K562 (cell line): ENCODE measurements at regions not wholly inside any gene's neighbourhood (a gene's known extent, or its start where the extent isn't known, plus 50 kb on each side); places are given as distances from the start of the nearest gene placed in this dataset.

Experiments
- ATAC-seq: fragments of 200-7000 bp; cut with Tn5 transposase; 3 replicates; pipeline ENCODE4 v1.9.1; 2020; ENCODE audit warnings: moderate library complexity
- BruUV-seq: library from RNA; stranded (reverse); fragments of 400-500 nt; replicated peaks from 2 replicates; lab custom pipeline; 2021; lab: Mats Ljungman, UMichigan
- CTCF ChIA-PET: fragments of 300-600 bp; formaldehyde crosslinking; extraction: SDS; loops from one replicate; lab custom pipeline; 2021; ENCODE audit warnings: low intra/inter-chr PET ratio; lab: Yijun Ruan, JAX
- POLR2A ChIA-PET: fragments of 300-600, 350-650 bp; sonication (Branson Sonifier 250); formaldehyde crosslinking; extraction: SDS; loops from one replicate; lab custom pipeline; 2021; ENCODE audit warnings: antibody characterized with exemption, inconsistent platforms; lab: Yijun Ruan, JAX
- DNase-seq, 4 experiments: peaks; one replicate each; pipeline versions ENCODE4 v3.0.0 to v3.0.0-alpha.2; 2011 to 2018; ENCODE audit warnings: low spot score in 3 of 4, mixed read lengths in 3 of 4; ENCODE audit errors: extremely low read depth in 1 of 4
- FAIRE-seq: peaks from 2 replicates; lab custom pipeline; 2011; peaks lifted over from hg19 to GRCh38; lab: Jason Lieb, UNC
- H2AFZ ChIP-seq: 2 replicates; pipeline ENCODE4 v1.6.0; 2011; ENCODE audit warnings: low read depth, low read length, control low read depth, inconsistent platforms
- H3K27ac ChIP-seq: fragments of 200-600 bp; 3 replicates; pipeline ENCODE4 v1.8.0; 2011; ENCODE audit warnings: low read depth, mild to moderate bottlenecking, control low read depth, inconsistent platforms, low read length, moderate library complexity, mixed read lengths; ENCODE audit errors: extremely low read depth
- H3K27me3 ChIP-seq, 2 experiments: fragments of 300-600 bp in 1 of 2; 2 replicates in 1 of 2; 3 replicates in 1 of 2; pipeline versions ENCODE4 v1.6.0 to v1.8.0; 2011; ENCODE audit warnings: inconsistent platforms in 2 of 2, low read length in 2 of 2, mild to moderate bottlenecking in 1 of 2, mixed read lengths in 1 of 2, moderate library complexity in 1 of 2; ENCODE audit not compliant: control insufficient read depth in 2 of 2, insufficient read depth in 2 of 2
- H3K36me3 ChIP-seq: fragments of 300-600 bp; 3 replicates; pipeline ENCODE4 v1.8.0; 2011; ENCODE audit warnings: mild to moderate bottlenecking, low read length, inconsistent platforms; ENCODE audit not compliant: control insufficient read depth, insufficient read depth
- H3K4me1 ChIP-seq, 2 experiments: fragments of 200-600 bp in 1 of 2; replicated peaks in 1 of 2; 2 replicates in 1 of 2; 3 replicates in 1 of 2; pipeline versions ENCODE4 v1.5.1 to v1.8.0; 2011; ENCODE audit warnings: inconsistent platforms in 2 of 2, low read length in 2 of 2, mild to moderate bottlenecking in 1 of 2, mixed read lengths in 1 of 2, moderate library complexity in 1 of 2; ENCODE audit not compliant: control insufficient read depth in 2 of 2, insufficient read depth in 2 of 2
- H3K4me2 ChIP-seq: 2 replicates; pipeline ENCODE4 v1.6.1; 2011; ENCODE audit warnings: low read length, control low read depth, inconsistent platforms, mixed read lengths; ENCODE audit not compliant: insufficient read depth
- H3K4me3 ChIP-seq: fragments of 200-600 bp; sonication (generic), shearing (Covaris generic); 2 replicates; pipeline ENCODE4 v1.5.1; 2016; ENCODE audit warnings: control low read depth, inconsistent platforms
- H3K79me2 ChIP-seq: fragments of 200-600 bp; 3 replicates; pipeline ENCODE4 v1.8.0; 2011; ENCODE audit warnings: low read length, inconsistent platforms; ENCODE audit not compliant: control insufficient read depth, insufficient read depth
- H3K9ac ChIP-seq, 2 experiments: 2 replicates each; pipeline versions ENCODE4 v1.6.0 to v1.6.1; 2011; ENCODE audit warnings: low read depth in 2 of 2, low read length in 2 of 2, control low read depth in 1 of 2, inconsistent platforms in 1 of 2, mild to moderate bottlenecking in 1 of 2, mixed read lengths in 1 of 2; ENCODE audit not compliant: insufficient read depth in 1 of 2
- H3K9me1 ChIP-seq: one replicate; pipeline ENCODE4 v1.6.0; 2011; ENCODE audit warnings: inconsistent platforms, mild to moderate bottlenecking, low read length, moderate library complexity; ENCODE audit not compliant: control insufficient read depth, insufficient read depth
- H3K9me3 ChIP-seq: replicated peaks from 2 replicates; pipeline ENCODE4 v1.5.1; 2011; ENCODE audit warnings: low read depth, low read length, inconsistent platforms; ENCODE audit not compliant: control insufficient read depth, insufficient read depth
- H4K20me1 ChIP-seq: replicated peaks from 2 replicates; pipeline ENCODE4 v1.6.1; 2011; ENCODE audit warnings: low read length, inconsistent platforms, mixed read lengths; ENCODE audit not compliant: control insufficient read depth, insufficient read depth
- ARID1B ChIP-seq: fragments of 450-650 bp; IDR thresholded peaks from 2 replicates; pipeline ENCODE4 v1.6.1; 2016; ENCODE audit warnings: antibody characterized with exemption, mild to moderate bottlenecking, inconsistent platforms
- BMI1 ChIP-seq: fragments of 150-350 bp; IDR thresholded peaks from 2 replicates; pipeline ENCODE4 v1.6.1; 2014; ENCODE audit warnings: low read length
- HNRNPLL ChIP-seq: fragments of 200-400 bp; formaldehyde crosslinking; IDR thresholded peaks from 2 replicates; pipeline ENCODE4 v1.6.1; 2017; ENCODE audit warnings: low read length, low read depth, mild to moderate bottlenecking; ENCODE audit not compliant: poor library complexity, severe bottlenecking
- NFE2L1 ChIP-seq: fragments of 450-650 bp; IDR thresholded peaks from 2 replicates; pipeline ENCODE4 v1.6.1; 2016; ENCODE audit warnings: missing genetic modification characterization, low read depth, mild to moderate bottlenecking, missing compliant biosample characterization, moderate library complexity, borderline replicate concordance
- POU5F1 ChIP-seq: fragments of 150-350 bp; IDR thresholded peaks from 2 replicates; pipeline ENCODE4 v1.6.1; 2014; ENCODE audit warnings: borderline replicate concordance, low read length, low read depth, mild to moderate bottlenecking; ENCODE audit not compliant: partially characterized antibody
- SRSF3 ChIP-seq: fragments of 200-400 bp; formaldehyde crosslinking; IDR thresholded peaks from 2 replicates; pipeline ENCODE4 v1.6.1; 2016; ENCODE audit warnings: mild to moderate bottlenecking, low read length, moderate library complexity; ENCODE audit not compliant: insufficient read depth
- ZNF277 ChIP-seq: fragments of 250-450 bp; sonication (Bioruptor Pico); IDR thresholded peaks from 2 replicates; pipeline ENCODE4 v1.8.0; 2022; ENCODE audit warnings: inconsistent platforms, mild to moderate bottlenecking, moderate library complexity, borderline replicate concordance
- WGBS: fragments of 100-300 bp; shearing (Covaris generic); methylation state at CpG from one replicate; pipeline ENCODE4 v1.1.6; 2016; ENCODE audit warnings: low coverage, mixed read lengths; ENCODE audit not compliant: insufficient coverage; ENCODE audit errors: missing lambda C conversion rate; 5-methylcytosine and 5-hydroxymethylcytosine counted together
- in situ Hi-C: fragments of 300-500 bp; cut with MboI; formaldehyde crosslinking; loops from 4 replicates; pipeline ENCODE4 v1.15.0; 2018; ENCODE audit warnings: inconsistent platforms, mixed read lengths
- intact Hi-C: fragments of 100-400 bp; cut with micrococcal nuclease; formaldehyde crosslinking; loops from 2 replicates; pipeline ENCODE4 v1.14.2; 2022

GRCh38 chr6:15077961-15078360, 167.9 kb upstream of the JARID2 start:
- no peak overlapping the region for H3K4me2 ChIP-seq
- POLR2A ChIA-PET: interaction anchor here (1.3 kb wide), 1 partner anchor 10 kb away, joined by 5 read pairs; no protein-coding TSS in a partner anchor
- ATAC-seq (no peak), DNase-seq (no peak), FAIRE-seq (no peak)
- TF ChIP-seq POU5F1: no peak
- no peak for TF ChIP-seq SRSF3
- intact Hi-C loops (loop anchor here (5.0 kb wide), 1 partner anchor 61 kb away; no protein-coding TSS in a partner anchor), in situ Hi-C loops (no loop called here)
- H3K4me3 ChIP-seq: no peak overlapping the region
- CTCF ChIA-PET: no interaction called here
- H3K27ac ChIP-seq: no peak overlapping the region
- no peaks in the 10 kb centered on the region for H3K9me3 ChIP-seq
- BruUV-seq: no TSS peak
- H3K4me1 ChIP-seq: peaks cover 48 to 51% of the 10 kb centered on the region in 2 experiments
- 94% methylated on average over 4 of the region's 5 CpGs for whole genome bisulfite sequencing
- H4K20me1 ChIP-seq: no peaks in the 10 kb centered on the region
- no peak overlapping the region for H2AFZ ChIP-seq
- H3K79me2 ChIP-seq: peaks cover 11% of the 10 kb centered on the region; the same call in 1 of the 3 replicates
- H3K36me3 ChIP-seq: peaks cover 27% of the 10 kb centered on the region; the same call in 2 of the 3 replicates
- no peaks in the 10 kb centered on the region for H3K27me3 ChIP-seq
- no peak overlapping the region for H3K9ac ChIP-seq
- no peaks in the 10 kb centered on the region for H3K9me1 ChIP-seq

- intact Hi-C loops: loop anchor here (5.0 kb wide), 1 partner anchor 62 kb away; no protein-coding TSS in a partner anchor
- Histone ChIP-seq H3K79me2 (peaks cover 11% of the 10 kb centered on the region; the same call in 1 of the 3 replicates), H3K36me3 (peaks cover 27% of the 10 kb centered on the region; the same call in 2 of the 3 replicates), H2AFZ (peak overlapping the region; percentile 8; the same call in 1 of the 2 replicates), H3K4me3 (no peak overlapping the region), H3K9ac (peak overlapping the region; percentile 32 to 67; a peak in 3 of 4 replicates), H3K4me2 (peak overlapping the region; percentile 65), H3K4me1 (peaks cover 48 to 51% of the 10 kb centered on the region in 2 experiments), H3K9me3 (no peaks in the 10 kb centered on the region), H3K9me1 (no peaks in the 10 kb centered on the region), H3K27me3 (no peaks in the 10 kb centered on the region), H4K20me1 (no peaks in the 10 kb centered on the region), H3K27ac (peak overlapping the region; percentile 83)
- DNase-seq (peak in 3 of 4 experiments; percentile 48 to 96 (median 85)), ATAC-seq (peak; percentile 90), FAIRE-seq (peak; percentile 99)
- BruUV-seq: no TSS peak
- POLR2A ChIA-PET: interaction anchor here (0.6 to 1.5 kb wide), 14 partner anchors 10 to 1318 kb away, joined by 3 to 10 read pairs (median 3); no protein-coding TSS in a partner anchor
- CTCF ChIA-PET: interaction anchor here (0.5 kb wide), 1 partner anchor 313 kb away, joined by 5 read pairs; no protein-coding TSS in a partner anchor
- in situ Hi-C loops: no loop called here
- WGBS: 2% methylated on average over 7 of the region's 7 CpGs
- TF ChIP-seq ZNF277 (no peak), NFE2L1 (tag) (peak; percentile 63; the same call in 1 of the 2 replicates), ARID1B (peak; percentile 99), BMI1 (no peak), HNRNPLL (no peak)
Observed at GRCh38 chr6:15079288-15079817, 166.5 kb upstream of the JARID2 start.
